Dendritic cell treated with granulocyte-macrophage colony-stimulating factor and Interleukin-4, amounts not matched to agents 40 ng/mL and 50 ng/mL, for 4 days (primary cell): ENCODE measurements at regions not wholly inside any gene's neighbourhood (a gene's known extent, or its start where the extent isn't known, plus 50 kb on each side); places are given as distances from the start of the nearest gene placed in this dataset.
A peak's percentile ranks its signal among the peaks of the same experiment; 100 is the strongest.

Experiments used
- H3K27ac Mint-ChIP-seq: one replicate; pipeline ENCODE4 v1.8.0; 2022; ENCODE audit warnings: mild to moderate bottlenecking, mixed read lengths
- H3K27me3 Mint-ChIP-seq: one replicate; pipeline ENCODE4 v1.8.0; 2022; ENCODE audit warnings: mild to moderate bottlenecking, mixed read lengths
- H3K36me3 Mint-ChIP-seq: one replicate; pipeline ENCODE4 v1.8.0; 2022; ENCODE audit warnings: low read depth, mixed read lengths
- H3K4me1 Mint-ChIP-seq: one replicate; pipeline ENCODE4 v1.8.0; 2022; ENCODE audit warnings: low read depth, mixed read lengths
- H3K4me3 Mint-ChIP-seq: one replicate; pipeline ENCODE4 v1.8.0; 2022; ENCODE audit warnings: mild to moderate bottlenecking, moderate library complexity, mixed read lengths
- H3K9me3 Mint-ChIP-seq: one replicate; pipeline ENCODE4 v1.8.0; 2022; ENCODE audit warnings: mixed read lengths
- intact Hi-C: fragments of 100-400 bp; cut with micrococcal nuclease; formaldehyde crosslinking; loops from one replicate; pipeline ENCODE4 v1.15.0; 2022

DNA sequence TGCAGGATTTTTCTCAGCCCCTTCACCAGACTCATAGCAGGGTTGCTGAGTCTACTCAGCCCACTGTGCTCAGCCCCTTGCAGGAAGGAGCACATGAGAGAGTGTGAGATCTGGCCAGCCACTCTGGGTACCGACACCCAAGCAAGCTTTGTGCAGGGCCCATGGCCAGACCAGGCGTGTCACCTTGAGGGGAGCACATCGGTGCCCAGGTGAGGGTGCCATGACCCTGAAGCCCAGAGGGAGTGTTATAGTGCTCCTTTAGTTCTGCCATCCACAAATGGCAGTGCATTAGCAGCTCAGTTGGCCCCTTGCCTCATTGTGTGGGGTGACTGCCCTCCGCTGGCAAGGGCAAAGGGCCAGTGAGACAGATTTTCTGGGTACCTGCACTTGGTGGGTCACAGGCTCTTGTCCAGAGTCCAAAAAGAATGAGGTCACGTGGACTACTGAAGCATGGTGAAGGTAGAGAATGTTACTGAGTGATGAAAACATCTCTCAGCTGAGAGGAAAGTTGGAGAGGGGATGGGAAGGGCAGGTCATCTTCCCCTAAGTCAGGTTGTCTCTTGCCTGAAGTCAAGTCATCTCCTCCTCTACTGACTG, 181.8 kb downstream of the MACC1 start:
- intact Hi-C loops, result no loop called here
- Mint-ChIP-seq H3K4me1 (peaks cover 21% of the 10 kb centered on the region), H3K27ac (no peak overlapping the region), H3K4me3 (no peak overlapping the region), H3K9me3 (no peaks in the 10 kb centered on the region), H3K27me3 (no peaks in the 10 kb centered on the region), H3K36me3 (no peaks in the 10 kb centered on the region)

- Mint-ChIP-seq H3K27me3 (no peaks in the 10 kb centered on the region), H3K27ac (no peak overlapping the region), H3K36me3 (no peaks in the 10 kb centered on the region), H3K4me3 (no peak overlapping the region), H3K9me3 (no peaks in the 10 kb centered on the region), H3K4me1 (peaks cover 21% of the 10 kb centered on the region)
- intact Hi-C loops, result no loop called here
Observed at GRCh38 chr7:20033621-20034400, 183.4 kb downstream of the MACC1 start.

GRCh38 chr7:20032741-20033140, 184.4 kb downstream of the MACC1 start:
- no peak overlapping the region for H3K4me3 Mint-ChIP-seq
- H3K27me3 Mint-ChIP-seq, result no peaks in the 10 kb centered on the region
- H3K36me3 Mint-ChIP-seq, result no peaks in the 10 kb centered on the region
- intact Hi-C loops, result no loop called here
- peaks cover 21% of the 10 kb centered on the region for H3K4me1 Mint-ChIP-seq
- peaks cover 6% of the 10 kb centered on the region for H3K9me3 Mint-ChIP-seq
- no peak overlapping the region for H3K27ac Mint-ChIP-seq

GRCh38 chr7:20030915-20031362, 186.2 kb downstream of the MACC1 start:
- Mint-ChIP-seq H3K4me3 (no peak overlapping the region), H3K27me3 (no peaks in the 10 kb centered on the region)

DNA sequence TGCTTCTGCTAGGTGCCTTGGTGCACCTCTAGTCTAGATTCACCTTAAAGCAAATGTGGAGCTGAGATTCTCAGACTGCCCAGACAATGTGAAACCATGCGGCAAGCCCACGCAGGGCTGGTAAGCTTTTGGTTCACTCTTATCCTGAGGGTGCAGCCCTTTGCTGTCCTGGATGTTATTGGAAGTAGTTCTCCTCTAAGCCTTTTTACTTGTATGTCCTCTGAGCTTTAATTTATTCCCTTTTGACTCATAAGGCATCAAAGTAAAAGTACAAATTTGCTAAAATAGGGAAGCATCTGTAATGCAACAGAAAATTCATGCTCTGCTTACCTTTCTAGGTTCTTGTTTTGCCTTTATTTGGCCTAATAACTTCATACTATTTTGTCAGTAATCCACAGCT, 186.8 kb downstream of the MACC1 start:
- Mint-ChIP-seq H3K9me3 (peaks cover 11% of the 10 kb centered on the region), H3K4me3 (no peak overlapping the region), H3K4me1 (peaks cover 21% of the 10 kb centered on the region), H3K27ac (no peak overlapping the region), H3K27me3 (no peaks in the 10 kb centered on the region), H3K36me3 (no peaks in the 10 kb centered on the region)
- intact Hi-C loops, result no loop called here

More at GRCh38 chr7:20030915-20031362, 186.2 kb downstream of the MACC1 start:
- peaks cover 21% of the 10 kb centered on the region for H3K4me1 Mint-ChIP-seq
- H3K27ac Mint-ChIP-seq, result no peak overlapping the region
- peaks cover 11% of the 10 kb centered on the region for H3K9me3 Mint-ChIP-seq
- intact Hi-C loops, result no loop called here
- no peaks in the 10 kb centered on the region for H3K36me3 Mint-ChIP-seq

DNA sequence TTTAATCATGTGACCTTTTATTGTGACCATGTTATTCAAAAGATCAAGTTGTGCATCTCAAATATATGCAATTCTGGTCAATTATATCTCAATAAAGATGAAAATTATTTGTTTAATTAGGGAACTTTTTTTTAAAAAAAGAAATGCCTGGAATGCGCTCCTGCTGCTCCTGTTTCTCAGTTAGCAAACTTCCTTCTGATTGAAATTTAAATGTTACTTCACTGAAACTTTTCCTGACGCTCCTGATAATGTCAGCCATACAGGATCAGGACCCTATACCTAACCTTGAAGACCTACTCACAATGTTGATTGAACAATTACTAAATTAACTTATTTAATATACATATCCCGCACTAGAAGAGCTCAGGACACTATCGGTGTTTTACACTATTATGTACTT, 190.4 kb downstream of the MACC1 start:
- H3K4me3 Mint-ChIP-seq, result no peak overlapping the region
- no peak overlapping the region for H3K27ac Mint-ChIP-seq
- H3K36me3 Mint-ChIP-seq, result no peaks in the 10 kb centered on the region
- peaks cover 11% of the 10 kb centered on the region for H3K9me3 Mint-ChIP-seq
- H3K27me3 Mint-ChIP-seq, result no peaks in the 10 kb centered on the region
- peaks cover 16% of the 10 kb centered on the region for H3K4me1 Mint-ChIP-seq
- intact Hi-C loops, result no loop called here

DNA sequence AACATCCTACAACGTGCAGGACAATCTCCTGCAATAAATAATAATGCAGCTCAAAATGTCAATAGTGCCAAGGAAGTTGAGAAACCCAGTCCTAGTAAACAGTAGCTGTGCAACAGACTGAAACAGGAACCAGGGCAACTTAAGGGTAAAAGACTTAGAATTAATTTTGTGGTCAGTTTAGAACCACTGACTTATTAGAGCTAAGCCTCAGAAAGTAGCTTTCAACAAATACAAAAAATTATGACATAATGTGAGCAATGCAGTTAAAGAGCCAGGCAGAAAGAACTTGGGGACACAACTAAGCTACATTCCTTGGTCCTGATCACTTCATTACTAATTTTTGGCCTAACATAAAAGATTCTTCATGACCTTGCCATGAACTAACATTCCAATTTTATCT, 195.4 kb downstream of the MACC1 start:
- Mint-ChIP-seq H3K27me3 (no peaks in the 10 kb centered on the region), H3K4me1 (peaks cover 29% of the 10 kb centered on the region), H3K9me3 (no peaks in the 10 kb centered on the region), H3K27ac (peak overlapping the region; percentile 44), H3K4me3 (no peak overlapping the region), H3K36me3 (no peaks in the 10 kb centered on the region)
- intact Hi-C loops, result no loop called here

GRCh38 chr7:20021066-20021465, 196.1 kb downstream of the MACC1 start:
- Mint-ChIP-seq H3K27ac (peak overlapping the region; percentile 44), H3K4me1 (peaks cover 29% of the 10 kb centered on the region), H3K4me3 (no peak overlapping the region), H3K27me3 (no peaks in the 10 kb centered on the region), H3K9me3 (no peaks in the 10 kb centered on the region), H3K36me3 (no peaks in the 10 kb centered on the region)
- intact Hi-C loops, result no loop called here

- Mint-ChIP-seq H3K27ac (no peak overlapping the region), H3K4me1 (peaks cover 29% of the 10 kb centered on the region), H3K9me3 (no peaks in the 10 kb centered on the region), H3K27me3 (no peaks in the 10 kb centered on the region), H3K36me3 (no peaks in the 10 kb centered on the region), H3K4me3 (no peak overlapping the region)
- intact Hi-C loops, result no loop called here
Observed at GRCh38 chr7:20019757-20020432, 197.3 kb downstream of the MACC1 start.

DNA sequence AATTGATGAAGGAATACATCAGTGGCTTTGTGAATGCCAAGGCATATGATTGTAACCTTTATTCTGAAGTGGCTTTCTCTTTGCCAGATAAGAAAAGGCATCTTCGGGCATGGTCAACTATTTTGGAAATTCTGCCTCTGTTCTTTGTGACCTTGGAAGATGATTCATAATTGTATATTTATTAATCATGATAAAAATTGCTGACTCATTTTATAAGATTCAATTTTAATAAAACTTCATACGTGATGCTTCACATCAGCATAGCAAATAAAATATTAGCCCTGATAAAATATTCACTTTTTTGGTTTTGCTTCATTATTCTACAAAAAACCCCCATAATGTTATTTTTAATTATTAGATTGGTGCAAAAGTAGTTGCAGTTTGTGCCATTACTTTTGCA, 200.5 kb downstream of the MACC1 start:
- no peaks in the 10 kb centered on the region for H3K27me3 Mint-ChIP-seq
- peaks cover 22% of the 10 kb centered on the region for H3K4me1 Mint-ChIP-seq
- no peak overlapping the region for H3K27ac Mint-ChIP-seq
- no peaks in the 10 kb centered on the region for H3K9me3 Mint-ChIP-seq
- intact Hi-C loops, result no loop called here
- H3K36me3 Mint-ChIP-seq, result no peaks in the 10 kb centered on the region
- H3K4me3 Mint-ChIP-seq, result no peak overlapping the region

GRCh38 chr7:20013536-20013935, 203.6 kb downstream of the MACC1 start:
- Mint-ChIP-seq H3K27ac (no peak overlapping the region), H3K4me1 (no peaks in the 10 kb centered on the region), H3K27me3 (no peaks in the 10 kb centered on the region), H3K4me3 (no peak overlapping the region), H3K36me3 (no peaks in the 10 kb centered on the region), H3K9me3 (no peaks in the 10 kb centered on the region)
- intact Hi-C loops, result no loop called here

- Mint-ChIP-seq H3K4me3 (no peak overlapping the region), H3K27ac (no peak overlapping the region), H3K27me3 (no peaks in the 10 kb centered on the region), H3K36me3 (no peaks in the 10 kb centered on the region), H3K4me1 (no peaks in the 10 kb centered on the region), H3K9me3 (no peaks in the 10 kb centered on the region)
- intact Hi-C loops, result no loop called here
Observed at GRCh38 chr7:20012100-20012499, 205.1 kb downstream of the MACC1 start.

- H3K4me1 Mint-ChIP-seq, result no peaks in the 10 kb centered on the region
- H3K27me3 Mint-ChIP-seq, result no peaks in the 10 kb centered on the region
- no peaks in the 10 kb centered on the region for H3K36me3 Mint-ChIP-seq
- no peak overlapping the region for H3K27ac Mint-ChIP-seq
- H3K4me3 Mint-ChIP-seq, result no peak overlapping the region
- intact Hi-C loops, result no loop called here
- no peaks in the 10 kb centered on the region for H3K9me3 Mint-ChIP-seq
Observed at GRCh38 chr7:20010877-20011276, 206.3 kb downstream of the MACC1 start.

GRCh38 chr7:20007510-20007909, 209.7 kb downstream of the MACC1 start:
- Mint-ChIP-seq H3K4me1 (no peaks in the 10 kb centered on the region), H3K27me3 (no peaks in the 10 kb centered on the region), H3K4me3 (no peak overlapping the region), H3K36me3 (no peaks in the 10 kb centered on the region), H3K9me3 (no peaks in the 10 kb centered on the region), H3K27ac (no peak overlapping the region)
- intact Hi-C loops, result no loop called here
